GM18861 (cell line): ENCODE measurements at regions not wholly inside any gene's neighbourhood (a gene's known extent, or its start where the extent isn't known, plus 50 kb on each side); places are given as distances from the start of the nearest gene placed in this dataset.
"Not testable (repeated sequence)": the region's sequence is repeated elsewhere in the genome, so short reads cannot be mapped to it uniquely, and the experiment has no call there.

Experiments used
- ATAC-seq: cut with Tn5 transposase; IDR thresholded peaks from one replicate; pipeline ENCODE4 v1.9.1; 2021; ENCODE audit not compliant: unreplicated experiment

- ATAC-seq: no peak
Observed at GRCh38 chrX:87236830-87237440, 280.7 kb upstream of the KLHL4 start.

GRCh38 chrX:87265518-87265917 is 252.1 kb upstream of the KLHL4 start:
- ATAC-seq: no peak

- no peak for ATAC-seq
Observed at GRCh38 chrX:87272491-87272890, 245.1 kb upstream of the KLHL4 start.

- no peak for ATAC-seq
Observed at GRCh38 chrX:87299563-87300160, 217.9 kb upstream of the KLHL4 start.

GRCh38 chrX:87310780-87311179 is 206.8 kb upstream of the KLHL4 start:
- no peak for ATAC-seq

GRCh38 chrX:87327267-87327666 is 190.3 kb upstream of the KLHL4 start:
- ATAC-seq: no peak

- no peak for ATAC-seq
Observed at GRCh38 chrX:87337267-87337666, 180.3 kb upstream of the KLHL4 start.

GRCh38 chrX:87338510-87338909 is 179.1 kb upstream of the KLHL4 start:
- ATAC-seq: peak; percentile 86

GRCh38 chrX:87370865-87371264 is 146.7 kb upstream of the KLHL4 start:
- ATAC-seq: no peak

- no peak for ATAC-seq
Observed at GRCh38 chrX:87374324-87374723, 143.3 kb upstream of the KLHL4 start.

- ATAC-seq: no peak
Observed at GRCh38 chrX:87376896-87377295, 140.7 kb upstream of the KLHL4 start.

GRCh38 chrX:87388381-87388780 is 129.2 kb upstream of the KLHL4 start:
- ATAC-seq: no peak

- no peak for ATAC-seq
Observed at GRCh38 chrX:87391742-87392141, 125.9 kb upstream of the KLHL4 start.

- no peak for ATAC-seq
Observed at GRCh38 chrX:87392369-87392768, 125.2 kb upstream of the KLHL4 start.

GRCh38 chrX:87397103-87397886 is 120.3 kb upstream of the KLHL4 start:
- ATAC-seq: no peak

GRCh38 chrX:87402256-87402655 is 115.3 kb upstream of the KLHL4 start:
- no peak for ATAC-seq

GRCh38 chrX:87403551-87403950 is 114.1 kb upstream of the KLHL4 start:
- no peak for ATAC-seq

- ATAC-seq: no peak
Observed at GRCh38 chrX:87409113-87409841, 108.3 kb upstream of the KLHL4 start.

GRCh38 chrX:87425618-87426017 is 92.0 kb upstream of the KLHL4 start:
- no peak for ATAC-seq

- ATAC-seq: no peak
Observed at GRCh38 chrX:87434618-87435017, 83.0 kb upstream of the KLHL4 start.

GRCh38 chrX:87448613-87449012 is 69.0 kb upstream of the KLHL4 start:
- ATAC-seq: not testable (repeated sequence)

- not testable (repeated sequence) for ATAC-seq
Observed at GRCh38 chrX:87465757-87466156, 51.8 kb upstream of the KLHL4 start.
